ENCODE measurements at regions not wholly inside any gene's neighbourhood (a gene's known extent, or its start where the extent isn't known, plus 50 kb on each side); places are given as distances from the start of the nearest gene placed in this dataset.

DNA sequence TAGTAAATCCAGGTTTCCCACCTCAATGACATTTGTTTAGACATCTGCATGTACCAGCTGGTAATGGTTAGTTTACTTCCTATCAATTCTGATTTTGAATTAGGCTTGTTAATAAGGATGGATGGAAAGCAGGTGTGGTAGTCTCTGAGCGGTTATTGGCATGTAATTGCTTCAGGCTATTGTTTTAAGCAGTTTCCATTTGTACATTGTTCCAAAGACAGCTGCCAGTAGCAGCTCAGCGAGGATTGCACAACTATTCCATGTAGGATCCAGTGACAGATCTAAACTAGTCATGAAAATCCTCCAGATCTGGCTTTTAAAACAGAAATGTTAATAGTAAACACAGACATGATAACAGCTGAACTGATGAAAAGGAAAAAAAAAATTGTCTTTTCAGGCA lies 436.0 kb upstream of the ADARB2 start:
- H3K36me3 Mint-ChIP-seq (ENCODE audit: insufficient read depth in 1 of 3, low read depth in 3 of 3) = no peaks in the 10 kb centered on the region; a peak in 1 of 7 replicates
- H2BK20ac ChIP-seq (ENCODE audit: low read depth, low read length, poor library complexity, severe bottlenecking) = no peak overlapping the region
- H3K23me2 ChIP-seq (ENCODE audit: insufficient read length, low read depth, low read length, poor library complexity, severe bottlenecking) = no peaks in the 10 kb centered on the region
- no peak overlapping the region for H4K5ac ChIP-seq (ENCODE audit: insufficient read length, low read depth, low read length)
- H3K9me3 ChIP-seq (ENCODE audit: control insufficient read depth, low read depth, low read length) = no peaks in the 10 kb centered on the region
- no peak overlapping the region for H3K27ac Mint-ChIP-seq
- no peak for DNase-seq
- H2BK120ac ChIP-seq (ENCODE audit: low read depth, low read length, poor library complexity, severe bottlenecking) = no peak overlapping the region
- no peak overlapping the region for H4K8ac ChIP-seq (replicated peaks; ENCODE audit: insufficient read length, low read depth, low read length)
- H2BK12ac ChIP-seq (ENCODE audit: insufficient read length, low read depth, low read length) = no peak overlapping the region
- no peak for TF ChIP-seq CTCF (conservative IDR thresholded peaks at IDR 0.05)
- H3K4me1 ChIP-seq (ENCODE audit: insufficient read depth, low read length) = no peaks in the 10 kb centered on the region
- peaks cover 3% of the 10 kb centered on the region; the same call in 1 of the 2 replicates for H3K27me3 Mint-ChIP-seq (ENCODE audit: low read depth)
- peaks cover 0 to 4% of the 10 kb centered on the region in 2 experiments; a peak in 1 of 5 replicates for H3K9me3 Mint-ChIP-seq
- H3K79me1 ChIP-seq (ENCODE audit: insufficient read depth, low read depth, low read length, poor library complexity, severe bottlenecking) = no peaks in the 10 kb centered on the region
- no peaks in the 10 kb centered on the region for H3K4me1 Mint-ChIP-seq
- H3K14ac ChIP-seq (ENCODE audit: insufficient read depth, low read length) = no peak overlapping the region
- H3K27me3 ChIP-seq (ENCODE audit: insufficient read depth, low read length) = no peaks in the 10 kb centered on the region
- no peak overlapping the region for H2BK5ac ChIP-seq (ENCODE audit: insufficient read length, low read length)
- no peak overlapping the region for H2AK5ac ChIP-seq (ENCODE audit: insufficient read length, low read length)
- no peak overlapping the region for H4K91ac ChIP-seq (ENCODE audit: insufficient read length, low read depth, low read length)
- no peak overlapping the region for H3K4me3 Mint-ChIP-seq
- WGBS (ENCODE audit: extremely low coverage, insufficient read length, low lambda C conversion rate) = no CpG with 5 or more reads among the region's 2 CpGs
- no peaks in the 10 kb centered on the region for H4K20me1 ChIP-seq (ENCODE audit: control insufficient read depth, insufficient read depth, insufficient read length)
- H3K56ac ChIP-seq (ENCODE audit: insufficient read length, low read depth, low read length) = no peak overlapping the region
- H3K18ac ChIP-seq (ENCODE audit: insufficient read length, low read depth, low read length) = no peak overlapping the region
- no peak overlapping the region for H3K23ac ChIP-seq (ENCODE audit: insufficient read length, low read depth, low read length)
- H3K79me2 ChIP-seq (ENCODE audit: insufficient read depth, low read length) = no peaks in the 10 kb centered on the region
- no peak overlapping the region for H2BK15ac ChIP-seq (ENCODE audit: low read depth, low read length)
- no peak overlapping the region for H3K27ac ChIP-seq (ENCODE audit: insufficient read length, low read depth, low read length)
- no peak overlapping the region for H3K4ac ChIP-seq (ENCODE audit: low read depth, low read length)
- H3K4me2 ChIP-seq (ENCODE audit: insufficient read depth, insufficient read length, low read length) = no peak overlapping the region
- H3T11ph ChIP-seq (ENCODE audit: low read length) = no peak overlapping the region
- no peak overlapping the region for H2AFZ ChIP-seq (ENCODE audit: low read length)
- H3K9ac ChIP-seq (ENCODE audit: extremely low read depth, insufficient read length, low read length) = no peak overlapping the region
